ENCODE measurements at regions not wholly inside any gene's neighbourhood (a gene's known extent, or its start where the extent isn't known, plus 50 kb on each side); places are given as distances from the start of the nearest gene placed in this dataset.

DNA sequence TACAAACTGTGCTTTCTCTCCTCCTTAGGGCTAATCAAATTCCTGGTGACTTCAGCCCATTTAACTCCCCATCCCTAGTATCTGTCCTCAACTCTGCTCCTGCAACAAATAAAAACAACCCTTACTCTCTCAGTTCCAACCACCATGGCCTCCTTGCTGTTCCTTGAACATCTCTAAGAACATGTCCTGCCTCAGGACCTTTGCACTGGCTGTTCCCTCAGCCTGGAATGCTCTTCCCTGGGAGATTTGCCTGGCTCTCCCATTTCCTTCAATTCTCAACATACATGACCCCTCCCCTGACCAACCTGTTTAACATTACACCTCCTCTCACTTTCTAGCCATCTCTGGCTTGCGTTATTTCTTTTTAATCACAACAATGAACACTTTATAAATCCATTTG is 170.5 kb downstream of the PTPN11 start:
- Histone ChIP-seq H3K27ac (ENCODE audit: low read length) (no peak overlapping the region), H3K4me1 (ENCODE audit: control insufficient read depth, insufficient read depth, low read length) (no peaks in the 10 kb centered on the region), H3K4me3 (ENCODE audit: low read length) (no peak overlapping the region), H3K27me3 (ENCODE audit: control insufficient read depth, insufficient read depth, low read length) (no peaks in the 10 kb centered on the region), H3K9me3 (ENCODE audit: control insufficient read depth, low read depth, low read length) (no peaks in the 10 kb centered on the region), H3K36me3 (ENCODE audit: control insufficient read depth, insufficient read depth, low read length) (no peaks in the 10 kb centered on the region)
- 86% methylated on average over 1 of the region's 1 CpG for WGBS (ENCODE audit: insufficient coverage, low lambda C conversion rate)
- no peak for DNase-seq

DNA sequence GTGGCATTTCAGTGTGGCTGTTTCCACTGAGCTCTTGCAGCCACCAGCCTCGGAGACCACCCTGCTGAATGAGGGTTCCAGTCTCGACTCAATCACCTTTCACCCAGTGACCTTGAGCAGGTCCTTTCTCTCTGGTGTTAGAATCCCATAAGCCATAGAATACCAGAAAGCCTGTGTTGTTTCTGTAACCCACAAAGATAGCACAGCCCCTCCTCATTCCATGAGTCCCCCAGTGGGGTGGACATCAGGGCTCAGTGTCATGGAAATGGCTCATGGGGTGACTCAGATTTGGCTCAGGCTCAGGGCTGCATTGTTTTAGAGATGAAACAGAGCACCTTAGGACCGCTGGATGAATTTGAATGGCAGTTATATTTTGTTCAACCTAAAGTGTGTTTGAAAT is 171.5 kb downstream of the PTPN11 start:
- Histone ChIP-seq H3K27ac (ENCODE audit: low read length) (no peak overlapping the region), H3K9me3 (ENCODE audit: control insufficient read depth, low read depth, low read length) (no peaks in the 10 kb centered on the region), H3K4me1 (ENCODE audit: control insufficient read depth, insufficient read depth, low read length) (no peaks in the 10 kb centered on the region), H3K4me3 (ENCODE audit: low read length) (no peak overlapping the region), H3K27me3 (ENCODE audit: control insufficient read depth, insufficient read depth, low read length) (no peaks in the 10 kb centered on the region), H3K36me3 (ENCODE audit: control insufficient read depth, insufficient read depth, low read length) (no peaks in the 10 kb centered on the region)
- DNase-seq, result no peak
- WGBS (ENCODE audit: insufficient coverage, low lambda C conversion rate), result no CpG with 5 or more reads among the region's 3 CpGs

DNA sequence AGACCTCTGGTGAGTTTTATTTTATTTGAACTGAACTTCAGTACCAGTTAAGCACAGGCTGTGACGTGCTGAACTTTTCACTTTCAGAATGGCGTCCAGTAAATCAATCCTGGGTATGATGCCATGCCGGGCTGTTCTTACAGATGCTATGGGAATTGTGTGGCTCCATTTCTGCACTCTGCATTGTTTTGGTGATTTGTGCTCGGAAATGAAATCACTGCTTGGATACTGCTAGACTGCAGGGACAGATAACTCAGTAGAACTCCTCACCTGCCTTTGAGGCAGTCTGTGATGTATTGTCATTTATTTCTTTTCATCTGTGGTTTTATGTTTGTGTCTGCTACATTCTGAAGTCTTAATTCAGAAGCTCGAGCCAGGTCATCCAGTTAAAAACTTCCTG is 172.7 kb downstream of the PTPN11 start:
- no peaks in the 10 kb centered on the region for H3K4me1 ChIP-seq (ENCODE audit: control insufficient read depth, insufficient read depth, low read length)
- H3K4me3 ChIP-seq (ENCODE audit: low read length), result no peak overlapping the region
- no peaks in the 10 kb centered on the region for H3K36me3 ChIP-seq (ENCODE audit: control insufficient read depth, insufficient read depth, low read length)
- no peak overlapping the region for H3K27ac ChIP-seq (ENCODE audit: low read length)
- WGBS (ENCODE audit: insufficient coverage, low lambda C conversion rate), result no CpG with 5 or more reads among the region's 5 CpGs
- no peaks in the 10 kb centered on the region for H3K9me3 ChIP-seq (ENCODE audit: control insufficient read depth, low read depth, low read length)
- H3K27me3 ChIP-seq (ENCODE audit: control insufficient read depth, insufficient read depth, low read length), result no peaks in the 10 kb centered on the region
- no peak for DNase-seq

DNA sequence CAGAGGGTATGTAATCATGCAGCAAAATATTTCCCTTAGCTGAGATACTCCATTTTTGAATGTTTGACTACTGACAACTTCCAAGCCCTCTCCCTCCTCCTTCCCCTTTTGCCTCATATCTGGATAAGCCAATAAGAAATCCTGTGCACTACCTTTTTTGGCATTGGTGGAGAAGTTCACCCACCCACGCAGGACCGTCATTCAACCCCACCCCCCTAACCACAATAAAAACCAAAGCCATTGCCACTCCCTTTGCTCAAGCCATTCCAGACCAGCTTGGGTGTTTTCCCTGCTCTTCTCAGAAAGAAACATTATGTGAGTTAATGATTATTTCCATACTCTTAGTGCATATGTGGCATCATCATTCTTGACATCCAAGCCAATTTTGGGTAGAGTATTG is 176.7 kb downstream of the PTPN11 start:
- H3K36me3 ChIP-seq (ENCODE audit: control insufficient read depth, insufficient read depth, low read length), result no peaks in the 10 kb centered on the region
- H3K27me3 ChIP-seq (ENCODE audit: control insufficient read depth, insufficient read depth, low read length), result no peaks in the 10 kb centered on the region
- no peaks in the 10 kb centered on the region for H3K9me3 ChIP-seq (ENCODE audit: control insufficient read depth, low read depth, low read length)
- DNase-seq, result no peak
- no peak overlapping the region for H3K4me3 ChIP-seq (ENCODE audit: low read length)
- H3K27ac ChIP-seq (ENCODE audit: low read length), result no peak overlapping the region
- no peaks in the 10 kb centered on the region for H3K4me1 ChIP-seq (ENCODE audit: control insufficient read depth, insufficient read depth, low read length)
- WGBS (ENCODE audit: insufficient coverage, low lambda C conversion rate), result no CpG with 5 or more reads among the region's 2 CpGs

DNA sequence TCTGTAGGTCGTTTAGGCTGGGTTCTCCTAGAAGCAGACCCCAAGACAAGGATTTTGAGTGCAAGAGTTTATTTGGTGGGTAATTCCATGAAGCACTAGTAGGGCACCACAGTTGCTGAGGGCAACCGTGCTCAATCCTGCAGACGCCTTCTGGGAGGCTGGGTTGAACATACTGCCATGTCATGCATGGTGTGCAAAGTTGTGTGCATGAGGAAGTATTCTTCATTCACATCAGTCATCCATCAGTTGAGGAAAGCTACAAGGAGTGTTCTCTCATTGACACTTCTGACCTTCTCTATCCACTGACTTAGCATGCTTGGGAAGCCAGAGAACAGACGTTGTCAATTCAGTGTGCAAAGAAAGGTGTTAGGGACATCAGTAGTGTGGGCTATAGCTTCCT is 179.2 kb downstream of the PTPN11 start:
- no peak for DNase-seq
- no peaks in the 10 kb centered on the region for H3K9me3 ChIP-seq (ENCODE audit: control insufficient read depth, low read depth, low read length)
- H3K36me3 ChIP-seq (ENCODE audit: control insufficient read depth, insufficient read depth, low read length), result no peaks in the 10 kb centered on the region
- no CpG with 5 or more reads among the region's 4 CpGs for WGBS (ENCODE audit: insufficient coverage, low lambda C conversion rate)
- no peak overlapping the region for H3K4me3 ChIP-seq (ENCODE audit: low read length)
- H3K27ac ChIP-seq (ENCODE audit: low read length), result no peak overlapping the region
- H3K4me1 ChIP-seq (ENCODE audit: control insufficient read depth, insufficient read depth, low read length), result no peaks in the 10 kb centered on the region
- H3K27me3 ChIP-seq (ENCODE audit: control insufficient read depth, insufficient read depth, low read length), result peaks cover 2% of the 10 kb centered on the region

DNA sequence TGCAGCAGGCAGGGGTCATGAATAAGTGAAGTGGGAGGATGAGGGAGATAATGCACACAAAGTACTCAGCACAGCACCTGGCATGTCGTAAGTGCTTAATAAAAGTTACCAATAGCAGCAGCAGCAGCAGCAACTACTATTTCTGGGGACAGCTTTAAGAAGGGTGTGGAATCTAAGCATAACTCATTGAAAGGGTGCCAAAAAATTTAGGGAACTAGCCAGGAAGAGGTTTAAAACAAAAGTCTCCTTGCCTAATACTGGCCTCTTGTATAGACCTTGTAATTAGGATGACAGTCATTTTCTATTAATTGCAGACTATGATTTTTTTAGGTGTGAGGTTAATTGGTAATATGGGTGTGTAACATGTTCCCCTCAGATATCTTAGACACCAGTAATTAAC is 179.9 kb downstream of the PTPN11 start:
- no peak overlapping the region for H3K4me3 ChIP-seq (ENCODE audit: low read length)
- no peak overlapping the region for H3K27ac ChIP-seq (ENCODE audit: low read length)
- no peaks in the 10 kb centered on the region for H3K9me3 ChIP-seq (ENCODE audit: control insufficient read depth, low read depth, low read length)
- no peak for DNase-seq
- no CpG with 5 or more reads among the region's 1 CpG for WGBS (ENCODE audit: insufficient coverage, low lambda C conversion rate)
- H3K4me1 ChIP-seq (ENCODE audit: control insufficient read depth, insufficient read depth, low read length), result no peaks in the 10 kb centered on the region
- peaks cover 2% of the 10 kb centered on the region for H3K27me3 ChIP-seq (ENCODE audit: control insufficient read depth, insufficient read depth, low read length)
- no peaks in the 10 kb centered on the region for H3K36me3 ChIP-seq (ENCODE audit: control insufficient read depth, insufficient read depth, low read length)

DNA sequence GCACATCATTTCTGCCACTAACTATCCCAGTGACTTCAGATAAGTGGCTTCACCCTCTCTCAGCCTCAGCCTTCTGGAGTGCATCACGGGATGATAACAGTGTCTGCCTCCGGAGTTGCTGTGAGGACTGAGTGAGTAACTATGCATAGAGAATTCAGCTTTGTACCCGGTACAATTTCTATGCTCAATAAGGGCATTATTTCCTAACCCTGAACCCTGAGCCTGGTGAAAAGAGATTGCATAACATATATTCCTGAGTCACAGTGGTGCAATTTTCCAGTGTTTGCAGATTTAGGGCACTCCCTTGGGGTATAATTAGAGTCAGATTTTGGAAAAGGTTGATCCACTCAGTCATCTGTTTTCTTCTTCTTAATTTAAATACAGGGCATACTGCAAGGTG is 181.1 kb downstream of the PTPN11 start:
- no peaks in the 10 kb centered on the region for H3K9me3 ChIP-seq (ENCODE audit: control insufficient read depth, low read depth, low read length)
- WGBS (ENCODE audit: insufficient coverage, low lambda C conversion rate), result no CpG with 5 or more reads among the region's 3 CpGs
- H3K27me3 ChIP-seq (ENCODE audit: control insufficient read depth, insufficient read depth, low read length), result peaks cover 7% of the 10 kb centered on the region
- no peak overlapping the region for H3K27ac ChIP-seq (ENCODE audit: low read length)
- H3K4me3 ChIP-seq (ENCODE audit: low read length), result no peak overlapping the region
- H3K4me1 ChIP-seq (ENCODE audit: control insufficient read depth, insufficient read depth, low read length), result no peaks in the 10 kb centered on the region
- no peaks in the 10 kb centered on the region for H3K36me3 ChIP-seq (ENCODE audit: control insufficient read depth, insufficient read depth, low read length)
- no peak for DNase-seq

DNA sequence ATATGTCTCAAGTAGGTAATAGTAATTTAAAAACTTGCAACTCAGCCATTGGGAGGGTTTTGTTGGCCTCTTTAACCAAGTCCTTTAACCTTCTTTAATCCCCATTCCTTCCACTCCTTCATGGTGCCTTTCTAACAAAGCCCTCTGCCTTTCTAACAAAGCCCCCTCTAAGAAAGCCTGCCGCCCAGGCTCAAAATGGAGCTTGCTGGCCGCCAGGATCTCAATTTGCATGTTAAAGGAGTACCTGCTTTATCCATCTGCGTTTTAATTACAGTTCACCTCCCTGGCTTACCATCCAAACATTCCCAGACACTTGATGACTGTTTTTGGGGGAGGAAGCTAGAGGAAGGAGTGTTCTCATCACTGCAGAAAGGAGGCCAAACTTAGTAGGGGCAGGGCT is 183.4 kb downstream of the PTPN11 start:
- peaks cover 7% of the 10 kb centered on the region for H3K27me3 ChIP-seq (ENCODE audit: control insufficient read depth, insufficient read depth, low read length)
- no peaks in the 10 kb centered on the region for H3K9me3 ChIP-seq (ENCODE audit: control insufficient read depth, low read depth, low read length)
- no peaks in the 10 kb centered on the region for H3K4me1 ChIP-seq (ENCODE audit: control insufficient read depth, insufficient read depth, low read length)
- no peak for DNase-seq
- H3K4me3 ChIP-seq (ENCODE audit: low read length), result no peak overlapping the region
- no CpG with 5 or more reads among the region's 3 CpGs for WGBS (ENCODE audit: insufficient coverage, low lambda C conversion rate)
- no peaks in the 10 kb centered on the region for H3K36me3 ChIP-seq (ENCODE audit: control insufficient read depth, insufficient read depth, low read length)
- no peak overlapping the region for H3K27ac ChIP-seq (ENCODE audit: low read length)

DNA sequence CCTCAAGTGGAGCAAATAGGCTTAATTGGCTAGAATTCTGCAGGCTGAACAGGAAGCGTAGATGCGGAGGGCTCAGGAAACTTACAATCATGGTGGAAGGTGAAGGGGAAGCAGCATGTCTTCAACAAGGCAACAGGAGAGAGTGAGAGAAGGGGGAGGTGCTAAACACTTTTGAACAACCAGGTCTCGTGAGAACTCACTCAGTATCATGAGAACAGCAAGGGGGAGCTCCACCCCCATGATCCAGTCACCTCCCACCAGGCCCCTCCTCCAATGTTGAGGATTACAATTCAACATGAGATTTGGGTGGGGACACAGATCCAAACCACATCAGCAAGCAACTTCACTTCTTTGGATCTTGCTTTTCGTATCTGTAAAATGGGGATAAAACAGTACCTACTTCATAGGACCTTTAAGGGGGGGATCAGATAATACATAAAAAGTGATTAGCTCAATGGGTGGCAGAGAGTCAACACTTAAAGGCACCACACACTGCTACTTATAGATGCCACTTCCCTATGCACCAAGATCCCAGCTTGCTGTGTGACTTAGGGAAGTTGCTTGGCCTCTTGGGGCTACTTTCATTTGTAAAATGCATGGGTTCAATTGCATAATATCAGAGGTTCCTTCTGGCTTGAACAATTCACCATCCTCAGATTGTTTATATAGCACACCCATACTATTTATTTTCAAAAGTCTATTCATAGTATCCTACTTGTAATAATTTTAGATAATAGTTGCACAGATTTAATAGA is 184.8 kb upstream of the RPH3A start:
- DNase-seq, result no peak
- peaks cover 7% of the 10 kb centered on the region for H3K27me3 ChIP-seq (ENCODE audit: control insufficient read depth, insufficient read depth, low read length)
- no peak overlapping the region for H3K27ac ChIP-seq (ENCODE audit: low read length)
- H3K36me3 ChIP-seq (ENCODE audit: control insufficient read depth, insufficient read depth, low read length), result no peaks in the 10 kb centered on the region
- H3K4me3 ChIP-seq (ENCODE audit: low read length), result no peak overlapping the region
- WGBS (ENCODE audit: insufficient coverage, low lambda C conversion rate), result no CpG with 5 or more reads among the region's 4 CpGs
- no peaks in the 10 kb centered on the region for H3K9me3 ChIP-seq (ENCODE audit: control insufficient read depth, low read depth, low read length)
- H3K4me1 ChIP-seq (ENCODE audit: control insufficient read depth, insufficient read depth, low read length), result no peaks in the 10 kb centered on the region

DNA sequence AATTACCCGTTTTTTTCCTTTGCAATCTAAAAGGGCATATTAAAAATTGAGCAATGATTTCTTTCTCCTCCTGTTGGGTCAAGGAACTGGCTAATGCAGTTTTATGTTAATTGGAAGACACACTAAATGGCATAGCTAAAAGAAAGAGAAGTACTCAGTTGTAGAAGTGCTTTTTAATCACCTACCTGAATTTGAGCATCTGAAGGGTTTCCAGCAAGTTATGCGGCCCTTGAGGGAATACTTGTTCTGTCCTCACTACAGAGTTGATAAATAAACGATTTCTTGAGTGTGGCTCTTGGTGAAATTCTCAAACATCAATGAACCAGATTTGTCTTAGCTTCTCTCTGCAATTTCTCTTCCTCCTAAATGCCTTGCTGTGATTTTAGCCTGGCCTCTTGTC is 184.1 kb upstream of the RPH3A start:
- Histone ChIP-seq H3K4me1 (ENCODE audit: control insufficient read depth, insufficient read depth, low read length) (no peaks in the 10 kb centered on the region), H3K27me3 (ENCODE audit: control insufficient read depth, insufficient read depth, low read length) (peaks cover 4% of the 10 kb centered on the region), H3K27ac (ENCODE audit: low read length) (no peak overlapping the region), H3K4me3 (ENCODE audit: low read length) (no peak overlapping the region), H3K36me3 (ENCODE audit: control insufficient read depth, insufficient read depth, low read length) (no peaks in the 10 kb centered on the region), H3K9me3 (ENCODE audit: control insufficient read depth, low read depth, low read length) (no peaks in the 10 kb centered on the region)
- 88% methylated on average over 1 of the region's 3 CpGs for WGBS (ENCODE audit: insufficient coverage, low lambda C conversion rate)
- no peak for DNase-seq

DNA sequence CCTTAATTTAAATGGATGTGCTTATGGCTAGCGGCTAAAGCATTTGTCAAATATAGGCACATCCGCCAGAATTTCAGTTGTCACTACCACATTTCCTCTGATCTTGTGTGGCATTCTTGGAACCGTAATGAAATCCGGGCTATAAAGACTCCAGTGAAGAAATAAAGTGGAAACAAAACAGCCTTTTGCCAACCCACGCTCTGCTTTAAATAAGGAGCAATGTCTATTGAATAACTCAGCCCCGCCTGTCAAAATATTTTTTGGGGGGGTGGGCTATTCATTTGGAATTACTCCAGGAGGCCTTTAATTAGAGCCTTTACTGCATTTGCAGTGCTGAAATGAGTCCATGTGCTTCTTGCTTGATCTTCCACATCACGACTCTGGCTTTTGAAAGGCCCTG is 179.6 kb upstream of the RPH3A start:
- no peaks in the 10 kb centered on the region for H3K27me3 ChIP-seq (ENCODE audit: control insufficient read depth, insufficient read depth, low read length)
- H3K36me3 ChIP-seq (ENCODE audit: control insufficient read depth, insufficient read depth, low read length), result no peaks in the 10 kb centered on the region
- DNase-seq, result no peak
- H3K4me1 ChIP-seq (ENCODE audit: control insufficient read depth, insufficient read depth, low read length), result no peaks in the 10 kb centered on the region
- no CpG with 5 or more reads among the region's 7 CpGs for WGBS (ENCODE audit: insufficient coverage, low lambda C conversion rate)
- no peak overlapping the region for H3K27ac ChIP-seq (ENCODE audit: low read length)
- no peaks in the 10 kb centered on the region for H3K9me3 ChIP-seq (ENCODE audit: control insufficient read depth, low read depth, low read length)
- H3K4me3 ChIP-seq (ENCODE audit: low read length), result no peak overlapping the region

Data from large intestine (tissue), 3 donors.